ENCODE measurements at regions not wholly inside any gene's neighbourhood (a gene's known extent, or its start where the extent isn't known, plus 50 kb on each side); places are given as distances from the start of the nearest gene placed in this dataset.

- H4K20me1 ChIP-seq (replicated peaks in 1 of 2; ENCODE audit: control insufficient read depth in 1 of 2, insufficient read depth in 2 of 2, low read length in 2 of 2), result no peaks in the 10 kb centered on the region
- no peak overlapping the region for H3K18ac ChIP-seq (ENCODE audit: extremely low read depth, low read length)
- H2BK20ac ChIP-seq (ENCODE audit: low read length), result no peak overlapping the region
- H2BK120ac ChIP-seq (replicated peaks; ENCODE audit: low read depth, low read length), result no peak overlapping the region
- H4K8ac ChIP-seq (ENCODE audit: extremely low read depth, insufficient read depth, low read length), result no peak overlapping the region
- H2AFZ ChIP-seq (ENCODE audit: low read length), result no peak overlapping the region
- no peak overlapping the region for H2BK15ac ChIP-seq (ENCODE audit: low read length)
- H3K4me1 ChIP-seq (replicated peaks in 1 of 4; ENCODE audit: control insufficient read depth in 3 of 4, insufficient read depth in 4 of 4, low read length in 3 of 4), result no peaks in the 10 kb centered on the region
- H3K9ac ChIP-seq (replicated peaks in 1 of 4; ENCODE audit: extremely low read depth in 1 of 4, low read depth in 3 of 4, low read length in 3 of 4), result no peak overlapping the region; a peak in 1 of 7 replicates
- no peaks in the 10 kb centered on the region for H3K79me2 ChIP-seq (ENCODE audit: control insufficient read depth in 1 of 2, insufficient read depth in 2 of 2, low read length in 2 of 2)
- H3K23me2 ChIP-seq (ENCODE audit: low read depth, low read length), result no peaks in the 10 kb centered on the region; the same call in 1 of the 2 replicates
- H3K79me1 ChIP-seq (ENCODE audit: low read depth, low read length), result no peaks in the 10 kb centered on the region
- CTCF ChIA-PET (ENCODE audit: partially characterized antibody), result interaction anchor here (1.0 to 1.3 kb wide), 2 partner anchors 9 to 35 kb away, joined by 3 to 4 read pairs; no protein-coding TSS in a partner anchor
- no peak overlapping the region for H2AK5ac ChIP-seq (ENCODE audit: low read depth, low read length)
- FAIRE-seq, result no peak
- POLR2A ChIA-PET (ENCODE audit: partially characterized antibody), result no interaction called here
- no peaks in the 10 kb centered on the region for H3K9me3 ChIP-seq (ENCODE audit: insufficient read depth in 2 of 2, low read depth in 1 of 2, low read length in 1 of 2)
- no peak for TF ChIP-seq SP4 (IDR thresholded peaks at IDR 0.05; ENCODE audit: low read length)
- no peak for TF ChIP-seq JUN (IDR thresholded peaks at IDR 0.05; ENCODE audit: low read depth, low read length)
- TF ChIP-seq SIX5 (IDR thresholded peaks at IDR 0.05; ENCODE audit: low read depth, low read length), result no peak
- no peak for TF ChIP-seq TAF7 (optimal IDR thresholded peaks at IDR 0.05; ENCODE audit: borderline replicate concordance, low read depth, low read length)
- no peak for TF ChIP-seq BACH1 (IDR thresholded peaks at IDR 0.05; ENCODE audit: low read length)
- TF ChIP-seq TAF1 (IDR thresholded peaks at IDR 0.05; ENCODE audit: low read depth, low read length), result no peak
- no peak for TF ChIP-seq JUND (IDR thresholded peaks at IDR 0.05; ENCODE audit: low read length)
- TF ChIP-seq USF2 (IDR thresholded peaks at IDR 0.05; ENCODE audit: low read length), result no peak
- TF ChIP-seq NRF1 (IDR thresholded peaks at IDR 0.05; ENCODE audit: low read depth, low read length), result no peak
- TF ChIP-seq CHD2 (IDR thresholded peaks at IDR 0.05; ENCODE audit: low read length), result no peak
- no peaks in the 10 kb centered on the region for H3K36me3 ChIP-seq (ENCODE audit: control insufficient read depth in 2 of 4, insufficient read depth in 4 of 4, low read length in 3 of 4)
- no peak overlapping the region for H4K91ac ChIP-seq (replicated peaks; ENCODE audit: insufficient read length, low read length)
- no peak overlapping the region for H2BK5ac ChIP-seq (ENCODE audit: low read depth, low read length)
- H3K4me2 ChIP-seq (ENCODE audit: insufficient read depth in 1 of 2, low read depth in 2 of 2, low read length in 2 of 2), result no peak overlapping the region
- no peak overlapping the region for H3K23ac ChIP-seq (ENCODE audit: insufficient read length)
- 96% methylated on average over 2 of the region's 2 CpGs; no CpG with 5 or more reads in 1 of the 2 experiments for WGBS, 2 experiments (ENCODE audit: extremely low coverage in 1 of 2, insufficient coverage in 1 of 2, insufficient read length in 1 of 2, insufficient replicate concordance in 2 of 2, low coverage in 1 of 2, low lambda C conversion rate in 2 of 2, missing lambda C conversion rate in 1 of 2)
- no peak overlapping the region for H3K56ac ChIP-seq (replicated peaks; ENCODE audit: insufficient read length, low read depth, low read length)
- no peak overlapping the region for H3K27ac ChIP-seq (ENCODE audit: low read depth, low read length)
- no peak overlapping the region for H3K4ac ChIP-seq (replicated peaks; ENCODE audit: insufficient read length, low read depth, low read length)
- H3K4me3 ChIP-seq (ENCODE audit: extremely low read depth in 1 of 4, insufficient read depth in 2 of 4, low read depth in 3 of 4, low read length in 4 of 4), result no peak overlapping the region
- no peak overlapping the region for H2BK12ac ChIP-seq (ENCODE audit: low read depth, low read length)
- no peak overlapping the region for H3K14ac ChIP-seq (ENCODE audit: insufficient read length)
- H3K27me3 ChIP-seq (replicated peaks in 1 of 4; ENCODE audit: control insufficient read depth in 3 of 4, extremely low read depth in 1 of 4, insufficient read depth in 3 of 4, low read length in 3 of 4), result no peaks in the 10 kb centered on the region
- H4K5ac ChIP-seq (ENCODE audit: insufficient read length, low read depth, low read length), result no peak overlapping the region
- no peak for DNase-seq (ENCODE audit: low read depth in 1 of 2, low spot score in 2 of 2)
Observed at GRCh38 chr5:44719856-44720255, 88.9 kb upstream of the MRPS30 start.

Measured in H1 (cell line).